OCI-LY7 (cell line): ENCODE measurements at regions not wholly inside any gene's neighbourhood (a gene's known extent, or its start where the extent isn't known, plus 50 kb on each side); places are given as distances from the start of the nearest gene placed in this dataset.

Experiments
- BruUV-seq: library from RNA; stranded (reverse); fragments of 400-500 nt; replicated peaks from 2 replicates; lab custom pipeline; 2021; lab: Mats Ljungman, UMichigan
- CTCF ChIA-PET: fragments of 300-600 bp; sonication (Branson Sonifier 250); formaldehyde crosslinking; loops from one replicate; lab custom pipeline; 2022; ENCODE audit warnings: antibody characterized with exemption; ENCODE audit not compliant: unreplicated experiment; lab: Charles Lee
- POLR2A ChIA-PET: fragments of 300-600 bp; sonication (Branson Sonifier 250); formaldehyde crosslinking; loops from one replicate; lab custom pipeline; 2022; ENCODE audit warnings: antibody characterized with exemption; lab: Charles Lee
- DNase-seq: peaks from one replicate; pipeline ENCODE4 v3.0.0-alpha.2; 2015; ENCODE audit warnings: low spot score
- H2AFZ ChIP-seq: fragments of 200-600 bp; sonication (generic), shearing (Covaris generic); 2 replicates; pipeline ENCODE4 v1.6.1; 2014; ENCODE audit warnings: mild to moderate bottlenecking, antibody characterized with exemption, low read length, moderate library complexity
- H3K27ac ChIP-seq: fragments of 200-600 bp; sonication (generic); 2 replicates; pipeline ENCODE4 v1.5.1; 2014; ENCODE audit warnings: mixed run types, low read depth, mild to moderate bottlenecking, moderate library complexity, low read length, inconsistent platforms; ENCODE audit not compliant: poor library complexity, severe bottlenecking
- H3K36me3 ChIP-seq: fragments of 200-600 bp; sonication (generic); 2 replicates; pipeline ENCODE4 v1.6.1; 2014; ENCODE audit warnings: mild to moderate bottlenecking, antibody characterized with exemption, low read length, moderate library complexity, mixed read lengths; ENCODE audit not compliant: insufficient read depth
- H3K4me1 ChIP-seq: fragments of 200-600 bp; sonication (generic); 2 replicates; pipeline ENCODE4 v1.5.1; 2014; ENCODE audit warnings: mild to moderate bottlenecking, low read length; ENCODE audit not compliant: insufficient read depth, poor library complexity, severe bottlenecking
- H3K4me2 ChIP-seq: fragments of 200-600 bp; sonication (generic); 2 replicates; pipeline ENCODE4 v1.6.1; 2014; ENCODE audit warnings: mild to moderate bottlenecking, low read length
- H3K4me3 ChIP-seq: fragments of 200-600 bp; sonication (generic); 2 replicates; pipeline ENCODE4 v1.5.1; 2014; ENCODE audit warnings: mild to moderate bottlenecking, low read depth, low read length; ENCODE audit not compliant: poor library complexity, severe bottlenecking
- H3K79me2 ChIP-seq: fragments of 200-600 bp; sonication (generic); 2 replicates; pipeline ENCODE4 v1.6.1; 2016; ENCODE audit warnings: low read depth, mild to moderate bottlenecking, low read length, moderate library complexity, mixed read lengths; ENCODE audit not compliant: insufficient read depth
- H3K9me2 ChIP-seq: fragments of 200-600 bp; sonication (generic); 2 replicates; pipeline ENCODE4 v1.6.1; 2016; ENCODE audit warnings: mild to moderate bottlenecking, low read length, mixed read lengths; ENCODE audit not compliant: insufficient read depth
- H3K9me3 ChIP-seq: fragments of 200-600 bp; sonication (generic); 2 replicates; pipeline ENCODE4 v1.6.1; 2014; ENCODE audit warnings: mild to moderate bottlenecking, mixed run types, low read length, mixed read lengths
- H4K20me1 ChIP-seq: fragments of 200-600 bp; sonication (generic); 2 replicates; pipeline ENCODE4 v1.6.1; 2014; ENCODE audit warnings: mild to moderate bottlenecking, antibody characterized with exemption, low read length, moderate library complexity, mixed read lengths; ENCODE audit not compliant: insufficient read depth
- EZH2phosphoT487 ChIP-seq: fragments of 200-600 bp; sonication (generic); IDR thresholded peaks from 2 replicates; pipeline ENCODE4 v1.6.1; 2018; ENCODE audit warnings: low read depth, borderline replicate concordance, mild to moderate bottlenecking, mixed run types, antibody characterized with exemption, low read length, moderate library complexity, mixed read lengths
- intact Hi-C: fragments of 100-400 bp; cut with micrococcal nuclease; formaldehyde crosslinking; loops from one replicate; pipeline ENCODE4 v1.10.0; 2022; ENCODE audit not compliant: unreplicated experiment
- TF ChIP-seq, protein P1 (sequence below): fragments of 200-600 bp; sonication (generic); conservative IDR thresholded peaks from 2 replicates; pipeline ENCODE4 v1.5.1; 2014; ENCODE audit warnings: mild to moderate bottlenecking, antibody characterized with exemption, low read length, moderate library complexity, mixed read lengths

DNA sequence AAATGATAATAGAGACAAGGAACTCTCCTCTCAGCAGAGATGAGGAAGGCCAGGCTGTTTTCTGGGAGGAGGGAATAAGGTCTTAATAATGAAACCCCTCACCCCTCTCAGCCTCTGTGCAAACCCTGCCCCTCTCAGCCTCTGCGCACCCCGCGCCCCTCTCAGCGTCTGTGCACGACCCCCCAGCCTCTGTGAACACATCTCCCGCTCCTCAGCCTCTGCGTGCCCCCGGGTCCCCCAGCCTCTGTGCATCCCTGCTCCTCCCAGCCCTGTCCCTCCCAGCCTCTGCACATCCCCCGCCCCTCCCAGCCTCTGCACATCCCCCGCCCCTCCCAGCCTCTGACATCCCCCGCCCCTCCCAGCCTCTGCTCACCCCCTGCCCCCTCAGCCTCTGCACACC is 837.8 kb downstream of the TBC1D22A start:
- intact Hi-C loops: no loop called here

DNA sequence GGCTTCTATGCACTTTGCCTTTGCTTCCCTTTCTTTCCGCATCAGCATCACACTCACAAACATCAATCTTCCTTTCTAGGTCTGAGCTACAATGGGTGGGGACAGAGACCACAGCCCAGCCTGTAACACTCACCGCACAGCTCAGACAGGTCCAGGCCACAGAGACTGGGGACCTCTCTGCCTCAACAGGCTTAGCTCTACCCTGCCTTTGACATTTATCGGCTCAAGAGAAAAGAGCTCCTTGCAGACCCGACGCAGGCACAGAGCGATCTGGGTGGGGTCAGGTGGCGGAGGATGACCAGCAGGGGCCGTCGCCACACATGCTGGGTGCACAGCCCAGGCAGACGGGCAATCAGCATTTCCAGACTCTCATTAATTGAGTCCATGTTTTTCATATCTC is 837.3 kb downstream of the TBC1D22A start:
- Histone ChIP-seq H3K27ac (no peak overlapping the region), H3K9me2 (no peaks in the 10 kb centered on the region), H3K79me2 (no peaks in the 10 kb centered on the region), H3K36me3 (no peaks in the 10 kb centered on the region), H3K4me2 (no peak overlapping the region), H2AFZ (no peak overlapping the region), H3K4me1 (no peaks in the 10 kb centered on the region), H4K20me1 (no peaks in the 10 kb centered on the region), H3K9me3 (no peaks in the 10 kb centered on the region), H3K4me3 (no peak overlapping the region)
- ChIA-PET CTCF (no interaction called here), POLR2A (interaction anchor here (0.6 kb wide), 1 partner anchor 17 kb away, joined by 5 read pairs; no protein-coding TSS in a partner anchor)
- intact Hi-C loops: no loop called here
- DNase-seq: no peak
- no TSS peak for BruUV-seq
- TF ChIP-seq EZH2phosphoT487: no peak
- TF ChIP-seq, protein P1, sequence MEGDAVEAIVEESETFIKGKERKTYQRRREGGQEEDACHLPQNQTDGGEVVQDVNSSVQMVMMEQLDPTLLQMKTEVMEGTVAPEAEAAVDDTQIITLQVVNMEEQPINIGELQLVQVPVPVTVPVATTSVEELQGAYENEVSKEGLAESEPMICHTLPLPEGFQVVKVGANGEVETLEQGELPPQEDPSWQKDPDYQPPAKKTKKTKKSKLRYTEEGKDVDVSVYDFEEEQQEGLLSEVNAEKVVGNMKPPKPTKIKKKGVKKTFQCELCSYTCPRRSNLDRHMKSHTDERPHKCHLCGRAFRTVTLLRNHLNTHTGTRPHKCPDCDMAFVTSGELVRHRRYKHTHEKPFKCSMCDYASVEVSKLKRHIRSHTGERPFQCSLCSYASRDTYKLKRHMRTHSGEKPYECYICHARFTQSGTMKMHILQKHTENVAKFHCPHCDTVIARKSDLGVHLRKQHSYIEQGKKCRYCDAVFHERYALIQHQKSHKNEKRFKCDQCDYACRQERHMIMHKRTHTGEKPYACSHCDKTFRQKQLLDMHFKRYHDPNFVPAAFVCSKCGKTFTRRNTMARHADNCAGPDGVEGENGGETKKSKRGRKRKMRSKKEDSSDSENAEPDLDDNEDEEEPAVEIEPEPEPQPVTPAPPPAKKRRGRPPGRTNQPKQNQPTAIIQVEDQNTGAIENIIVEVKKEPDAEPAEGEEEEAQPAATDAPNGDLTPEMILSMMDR: no peak

More for the DNA sequence above, 837.8 kb downstream of the TBC1D22A start:
- H3K36me3 ChIP-seq: no peaks in the 10 kb centered on the region
- ChIA-PET CTCF (no interaction called here), POLR2A (no interaction called here)
- H3K4me1 ChIP-seq: no peaks in the 10 kb centered on the region
- no peak overlapping the region for H3K4me3 ChIP-seq
- BruUV-seq: no TSS peak
- no peak overlapping the region for H2AFZ ChIP-seq
- no peak for DNase-seq
- no peaks in the 10 kb centered on the region for H3K9me3 ChIP-seq
- no peak overlapping the region for H3K4me2 ChIP-seq
- no peaks in the 10 kb centered on the region for H3K79me2 ChIP-seq
- no peak for TF ChIP-seq EZH2phosphoT487
- no peaks in the 10 kb centered on the region for H4K20me1 ChIP-seq
- H3K27ac ChIP-seq: no peak overlapping the region
- no peaks in the 10 kb centered on the region for H3K9me2 ChIP-seq

DNA sequence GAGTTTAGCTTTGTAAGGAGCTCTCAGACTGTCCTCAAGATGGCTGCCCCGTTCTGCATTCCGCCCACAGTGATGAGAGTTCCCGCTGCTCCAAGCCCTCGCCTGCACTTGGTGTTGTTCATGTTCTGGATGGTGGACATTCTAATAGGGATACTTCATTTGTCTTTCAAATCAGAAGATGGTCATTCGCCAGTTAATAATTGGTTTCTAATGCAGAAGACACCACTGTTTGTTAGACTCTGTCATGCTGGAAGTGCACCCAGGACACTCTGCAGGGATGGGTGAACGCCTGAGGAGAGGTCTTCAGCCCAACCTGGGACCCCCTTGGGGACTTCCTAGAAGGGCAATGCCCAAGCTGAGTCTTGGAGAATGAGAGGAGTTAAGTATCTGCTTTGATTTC is 836.4 kb downstream of the TBC1D22A start:
- Histone ChIP-seq H3K9me3 (no peaks in the 10 kb centered on the region), H3K4me1 (no peaks in the 10 kb centered on the region), H3K4me3 (no peak overlapping the region), H3K27ac (no peak overlapping the region), H3K79me2 (no peaks in the 10 kb centered on the region), H2AFZ (no peak overlapping the region), H3K36me3 (no peaks in the 10 kb centered on the region), H4K20me1 (no peaks in the 10 kb centered on the region), H3K4me2 (no peak overlapping the region), H3K9me2 (no peaks in the 10 kb centered on the region)
- ChIA-PET CTCF (no interaction called here), POLR2A (interaction anchor here (0.6 to 0.7 kb wide), 2 partner anchors 16 to 53 kb away, joined by 3 to 5 read pairs; no protein-coding TSS in a partner anchor)
- TF ChIP-seq EZH2phosphoT487: no peak
- TF ChIP-seq, protein P1: no peak
- DNase-seq: no peak
- intact Hi-C loops: no loop called here
- BruUV-seq: no TSS peak
